ENCODE measurements at regions not wholly inside any gene's neighbourhood (a gene's known extent, or its start where the extent isn't known, plus 50 kb on each side); places are given as distances from the start of the nearest gene placed in this dataset.

- TF ChIP-seq CTCF (conservative IDR thresholded peaks at IDR 0.05; ENCODE audit: low read length) (no peak), EZH2phosphoT487 (IDR thresholded peaks at IDR 0.05; ENCODE audit: borderline replicate concordance) (no peak)
Observed at GRCh38 chr6:97630604-97631003, 347.6 kb upstream of the MMS22L start.
